ENCODE measurements at regions not wholly inside any gene's neighbourhood (a gene's known extent, or its start where the extent isn't known, plus 50 kb on each side); places are given as distances from the start of the nearest gene placed in this dataset.

GRCh38 chr11:70545610-70545912 is 147.2 kb downstream of the CTTN start:
- TF ChIP-seq, protein P1, sequence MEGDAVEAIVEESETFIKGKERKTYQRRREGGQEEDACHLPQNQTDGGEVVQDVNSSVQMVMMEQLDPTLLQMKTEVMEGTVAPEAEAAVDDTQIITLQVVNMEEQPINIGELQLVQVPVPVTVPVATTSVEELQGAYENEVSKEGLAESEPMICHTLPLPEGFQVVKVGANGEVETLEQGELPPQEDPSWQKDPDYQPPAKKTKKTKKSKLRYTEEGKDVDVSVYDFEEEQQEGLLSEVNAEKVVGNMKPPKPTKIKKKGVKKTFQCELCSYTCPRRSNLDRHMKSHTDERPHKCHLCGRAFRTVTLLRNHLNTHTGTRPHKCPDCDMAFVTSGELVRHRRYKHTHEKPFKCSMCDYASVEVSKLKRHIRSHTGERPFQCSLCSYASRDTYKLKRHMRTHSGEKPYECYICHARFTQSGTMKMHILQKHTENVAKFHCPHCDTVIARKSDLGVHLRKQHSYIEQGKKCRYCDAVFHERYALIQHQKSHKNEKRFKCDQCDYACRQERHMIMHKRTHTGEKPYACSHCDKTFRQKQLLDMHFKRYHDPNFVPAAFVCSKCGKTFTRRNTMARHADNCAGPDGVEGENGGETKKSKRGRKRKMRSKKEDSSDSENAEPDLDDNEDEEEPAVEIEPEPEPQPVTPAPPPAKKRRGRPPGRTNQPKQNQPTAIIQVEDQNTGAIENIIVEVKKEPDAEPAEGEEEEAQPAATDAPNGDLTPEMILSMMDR (IDR thresholded peaks at IDR 0.05): no peak
- TF ChIP-seq POLR2A (IDR thresholded peaks at IDR 0.05) (no peak), EP300 (IDR thresholded peaks at IDR 0.05) (no peak)
